ENCODE measurements at regions not wholly inside any gene's neighbourhood (a gene's known extent, or its start where the extent isn't known, plus 50 kb on each side); places are given as distances from the start of the nearest gene placed in this dataset.

GRCh38 chrX:141405486-141405852 lies 163.2 kb upstream of the SPANXC start:
- TF ChIP-seq SP1 (CRISPR knock-in tag; IDR thresholded peaks at IDR 0.05): no peak
- no peak for TF ChIP-seq ZSCAN29 (IDR thresholded peaks at IDR 0.05)
- TF ChIP-seq CHD2 (IDR thresholded peaks at IDR 0.05; ENCODE audit: low read depth, low read length): no peak
- no peak for TF ChIP-seq ZNF77 (CRISPR knock-in tag; IDR thresholded peaks at IDR 0.05)
- no peak for TF ChIP-seq MTA3 (IDR thresholded peaks at IDR 0.05; ENCODE audit: borderline replicate concordance)
- TF ChIP-seq E2F4 (CRISPR knock-in tag; IDR thresholded peaks at IDR 0.05; ENCODE audit: low read depth): no peak
- TF ChIP-seq ZNF785 (CRISPR knock-in tag; IDR thresholded peaks at IDR 0.05): no peak
- no peak for TF ChIP-seq THRA (IDR thresholded peaks at IDR 0.05)
- TF ChIP-seq ZFP36 (IDR thresholded peaks at IDR 0.05; ENCODE audit: low read depth, low read length, partially characterized antibody): no peak
- no peak for TF ChIP-seq TBL1XR1 (IDR thresholded peaks at IDR 0.05; ENCODE audit: low read length in 2 of 2)
- TF ChIP-seq ZNF398 (CRISPR knock-in tag; IDR thresholded peaks at IDR 0.05): no peak
- TF ChIP-seq POLR2G (IDR thresholded peaks at IDR 0.05; ENCODE audit: low read depth, low read length): no peak

All from K562 (cell line).